GM23338 (cell line): ENCODE measurements at regions not wholly inside any gene's neighbourhood (a gene's known extent, or its start where the extent isn't known, plus 50 kb on each side); places are given as distances from the start of the nearest gene placed in this dataset.
"Not testable (repeated sequence)": the region's sequence is repeated elsewhere in the genome, so short reads cannot be mapped to it uniquely, and the experiment has no call there.

Source experiments
- ATAC-seq: fragments of 200-7000 bp; cut with Tn5 transposase; 3 replicates; pipeline ENCODE4 v1.9.1; 2020
- DNase-seq: peaks from one replicate; pipeline ENCODE4 v3.0.0-alpha.2; 2015; ENCODE audit warnings: low spot score
- H2AFZ ChIP-seq: fragments of 200-600 bp; sonication (generic); 2 replicates; pipeline ENCODE4 v1.8.0; 2016; ENCODE audit warnings: antibody characterized with exemption, mild to moderate bottlenecking, moderate library complexity
- H3F3A ChIP-seq: fragments of 200-600 bp; sonication (generic); replicated peaks from 2 replicates; pipeline ENCODE4 v1.8.0; 2017; ENCODE audit warnings: antibody characterized with exemption, mixed run types, low read depth
- H3K27ac ChIP-seq: fragments of 200-600 bp; sonication (generic); 2 replicates; pipeline ENCODE4 v1.6.1; 2016; ENCODE audit warnings: low read depth
- H3K27me3 ChIP-seq: fragments of 200-600 bp; sonication (generic); 2 replicates; pipeline ENCODE4 v1.8.0; 2016; ENCODE audit warnings: mild to moderate bottlenecking, mixed run types, moderate library complexity; ENCODE audit not compliant: insufficient read depth
- H3K36me3 ChIP-seq: fragments of 200-600 bp; sonication (generic); 2 replicates; pipeline ENCODE4 v1.8.0; 2016; ENCODE audit warnings: mild to moderate bottlenecking; ENCODE audit not compliant: insufficient read depth
- H3K4me1 ChIP-seq: fragments of 200-600 bp; sonication (generic); 2 replicates; pipeline ENCODE4 v1.8.0; 2016; ENCODE audit warnings: mild to moderate bottlenecking, moderate library complexity; ENCODE audit not compliant: insufficient read depth
- H3K4me2 ChIP-seq: fragments of 200-600 bp; sonication (generic); 2 replicates; pipeline ENCODE4 v1.7.1; 2017; ENCODE audit warnings: mixed run types
- H3K4me3 ChIP-seq: fragments of 200-600 bp; sonication (generic); 2 replicates; pipeline ENCODE4 v1.6.1; 2016; ENCODE audit warnings: mixed run types
- H3K79me2 ChIP-seq: fragments of 200-600 bp; sonication (generic); replicated peaks from 2 replicates; pipeline ENCODE4 v1.8.0; 2017; ENCODE audit warnings: mild to moderate bottlenecking; ENCODE audit not compliant: insufficient read depth
- H3K9me2 ChIP-seq: fragments of 200-600 bp; sonication (generic); 2 replicates; pipeline ENCODE4 v1.8.0; 2017; ENCODE audit not compliant: insufficient read depth
- H4K20me1 ChIP-seq: fragments of 200-600 bp; sonication (generic); replicated peaks from 2 replicates; pipeline ENCODE4 v1.8.0; 2017; ENCODE audit warnings: mild to moderate bottlenecking; ENCODE audit not compliant: insufficient read depth
- H3K27ac Mint-ChIP-seq: 2 replicates; pipeline ENCODE4 v1.8.0; 2020; ENCODE audit warnings: inconsistent platforms, mild to moderate bottlenecking, moderate library complexity, mixed read lengths
- H3K27me3 Mint-ChIP-seq: 3 replicates; pipeline ENCODE4 v1.8.0; 2022; ENCODE audit warnings: low read depth, mild to moderate bottlenecking, moderate library complexity, mixed read lengths, inconsistent platforms; ENCODE audit not compliant: insufficient read depth, poor library complexity
- H3K36me3 Mint-ChIP-seq: 3 replicates; pipeline ENCODE4 v1.8.0; 2021; ENCODE audit warnings: low read depth, mild to moderate bottlenecking, inconsistent platforms, moderate library complexity, mixed read lengths
- H3K4me1 Mint-ChIP-seq: 3 replicates; pipeline ENCODE4 v1.8.0; 2020; ENCODE audit warnings: mild to moderate bottlenecking, inconsistent platforms, mixed read lengths
- H3K4me3 Mint-ChIP-seq: 3 replicates; pipeline ENCODE4 v1.8.0; 2021; ENCODE audit warnings: moderate library complexity, mild to moderate bottlenecking, inconsistent platforms, mixed read lengths
- H3K9me3 Mint-ChIP-seq: 3 replicates; pipeline ENCODE4 v1.8.0; 2020; ENCODE audit warnings: moderate library complexity, mild to moderate bottlenecking, inconsistent platforms, mixed read lengths
- EZH2 ChIP-seq: fragments of 200-600 bp; sonication (generic); IDR thresholded peaks from one replicate; pipeline ENCODE4 v1.8.0; 2017; ENCODE audit warnings: antibody characterized with exemption, mild to moderate bottlenecking, low read depth; ENCODE audit not compliant: unreplicated experiment
- NANOG ChIP-seq: IDR thresholded peaks from 2 replicates; pipeline ENCODE4 v1.6.1; 2016; ENCODE audit warnings: antibody characterized with exemption, borderline replicate concordance
- ZNF462 ChIP-seq: fragments of 250-450 bp; sonication (Bioruptor Pico); IDR thresholded peaks from 2 replicates; pipeline ENCODE4 v1.5.0; 2020; ENCODE audit warnings: mild to moderate bottlenecking, moderate library complexity
- TF ChIP-seq, protein P1 (sequence below): IDR thresholded peaks from 2 replicates; pipeline ENCODE4 v1.6.1; 2016; ENCODE audit warnings: antibody characterized with exemption

DNA sequence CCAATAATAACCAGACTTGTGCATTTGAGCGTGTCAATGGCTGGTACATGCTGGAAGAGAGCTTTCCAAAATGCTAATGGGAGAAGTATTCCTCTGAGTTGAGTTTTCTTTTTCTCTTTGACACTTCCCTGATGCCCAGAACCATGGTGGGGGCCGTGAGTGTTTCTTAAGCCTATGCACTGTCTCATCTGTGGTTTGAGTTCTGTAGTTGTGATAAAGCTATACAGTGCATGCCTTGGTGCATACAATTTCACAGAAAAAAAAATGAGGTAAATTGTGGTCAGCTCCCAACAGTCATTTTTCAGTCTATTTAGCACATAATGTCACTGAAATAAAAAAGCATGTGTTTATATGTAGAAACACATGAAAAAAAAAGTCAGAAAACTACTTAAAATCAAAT lies 204.8 kb downstream of the HDGFL1 start:
- Histone ChIP-seq H3F3A (no peaks in the 10 kb centered on the region), H4K20me1 (no peaks in the 10 kb centered on the region), H3K4me2 (no peak overlapping the region), H3K9me2 (peaks cover 19% of the 10 kb centered on the region), H3K4me1 (no peaks in the 10 kb centered on the region; the same call in 1 of the 2 replicates), H3K36me3 (peaks cover 8% of the 10 kb centered on the region), H2AFZ (no peak overlapping the region), H3K27ac (no peak overlapping the region), H3K4me3 (no peak overlapping the region), H3K79me2 (no peaks in the 10 kb centered on the region), H3K27me3 (no peaks in the 10 kb centered on the region)
- TF ChIP-seq, protein P1, sequence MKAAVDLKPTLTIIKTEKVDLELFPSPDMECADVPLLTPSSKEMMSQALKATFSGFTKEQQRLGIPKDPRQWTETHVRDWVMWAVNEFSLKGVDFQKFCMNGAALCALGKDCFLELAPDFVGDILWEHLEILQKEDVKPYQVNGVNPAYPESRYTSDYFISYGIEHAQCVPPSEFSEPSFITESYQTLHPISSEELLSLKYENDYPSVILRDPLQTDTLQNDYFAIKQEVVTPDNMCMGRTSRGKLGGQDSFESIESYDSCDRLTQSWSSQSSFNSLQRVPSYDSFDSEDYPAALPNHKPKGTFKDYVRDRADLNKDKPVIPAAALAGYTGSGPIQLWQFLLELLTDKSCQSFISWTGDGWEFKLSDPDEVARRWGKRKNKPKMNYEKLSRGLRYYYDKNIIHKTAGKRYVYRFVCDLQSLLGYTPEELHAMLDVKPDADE: no peak
- TF ChIP-seq ZNF462 (CRISPR knock-in tag) (no peak), EZH2 (no peak), NANOG (no peak)
- H3K4me1 Mint-ChIP-seq: no peaks in the 10 kb centered on the region
- no peak overlapping the region for H3K4me3 Mint-ChIP-seq
- peaks cover 16% of the 10 kb centered on the region for H3K9me3 Mint-ChIP-seq
- H3K27ac Mint-ChIP-seq: no peak overlapping the region
- DNase-seq: no peak
- no peaks in the 10 kb centered on the region for H3K27me3 Mint-ChIP-seq
- no peak for ATAC-seq
- H3K36me3 Mint-ChIP-seq: peaks cover 20% of the 10 kb centered on the region

GRCh38 chr6:22778438-22778837 lies 209.1 kb downstream of the HDGFL1 start:
- H3K27ac Mint-ChIP-seq, H3K9me2 ChIP-seq, H3K27me3 Mint-ChIP-seq, DNase-seq, H3K4me3 ChIP-seq, H3K4me1 Mint-ChIP-seq, H2AFZ ChIP-seq, H3K4me2 ChIP-seq, H3K36me3 ChIP-seq, H3K4me3 Mint-ChIP-seq, H3K4me1 ChIP-seq, H3K27ac ChIP-seq, H3K27me3 ChIP-seq, H3F3A ChIP-seq, H4K20me1 ChIP-seq, H3K79me2 ChIP-seq, ATAC-seq: not testable (repeated sequence)
- peaks cover 32% of the 10 kb centered on the region for H3K9me3 Mint-ChIP-seq
- peaks cover 28% of the 10 kb centered on the region for H3K36me3 Mint-ChIP-seq
